ENCODE measurements at regions not wholly inside any gene's neighbourhood (a gene's known extent, or its start where the extent isn't known, plus 50 kb on each side); places are given as distances from the start of the nearest gene placed in this dataset.

GRCh38 chr21:19899645-19900044 lies 1098.6 kb upstream of the NCAM2 start:
- no peak for DNase-seq

GRCh38 chr21:19900149-19900548 lies 1098.1 kb upstream of the NCAM2 start:
- DNase-seq: no peak

GRCh38 chr21:19908390-19908789 lies 1089.8 kb upstream of the NCAM2 start:
- no peak for DNase-seq

GRCh38 chr21:19914028-19914427 lies 1084.2 kb upstream of the NCAM2 start:
- DNase-seq: no peak

- no peak for DNase-seq
These were observed 1077.0 kb upstream of the NCAM2 start for GRCh38 chr21:19921211-19921610.

- DNase-seq: no peak
These were observed 1076.1 kb upstream of the NCAM2 start for GRCh38 chr21:19922122-19922521.

GRCh38 chr21:19935467-19935866 lies 1062.7 kb upstream of the NCAM2 start:
- no peak for DNase-seq

- DNase-seq: no peak
These were observed 1060.6 kb upstream of the NCAM2 start for GRCh38 chr21:19937619-19938018.

GRCh38 chr21:19941626-19942025 lies 1056.6 kb upstream of the NCAM2 start:
- no peak for DNase-seq

GRCh38 chr21:19950347-19950746 lies 1047.9 kb upstream of the NCAM2 start:
- no peak for DNase-seq

- DNase-seq: no peak
These were observed 1029.1 kb upstream of the NCAM2 start for GRCh38 chr21:19969156-19969555.

- DNase-seq: no peak
These were observed 1016.3 kb upstream of the NCAM2 start for GRCh38 chr21:19981938-19982337.

- DNase-seq: no peak
These were observed 1011.8 kb upstream of the NCAM2 start for GRCh38 chr21:19986396-19986795.

- no peak for DNase-seq
These were observed 1010.5 kb upstream of the NCAM2 start for GRCh38 chr21:19987671-19988070.

- DNase-seq: no peak
These were observed 1005.7 kb upstream of the NCAM2 start for GRCh38 chr21:19992540-19992939.

- DNase-seq: no peak
These were observed 1004.9 kb upstream of the NCAM2 start for GRCh38 chr21:19993268-19993667.

- no peak for DNase-seq
These were observed 1003.0 kb upstream of the NCAM2 start for GRCh38 chr21:19995253-19995652.

- no peak for DNase-seq
These were observed 999.8 kb upstream of the NCAM2 start for GRCh38 chr21:19998453-19998852.

- no peak for DNase-seq
These were observed 998.6 kb upstream of the NCAM2 start for GRCh38 chr21:19999369-20000272.

- DNase-seq: no peak
These were observed 993.8 kb upstream of the NCAM2 start for GRCh38 chr21:20004367-20004766.

- no peak for DNase-seq
These were observed 987.5 kb upstream of the NCAM2 start for GRCh38 chr21:20010691-20011200.

GRCh38 chr21:20013851-20014250 lies 984.4 kb upstream of the NCAM2 start:
- no peak for DNase-seq

- DNase-seq: no peak
These were observed 981.7 kb upstream of the NCAM2 start for GRCh38 chr21:20016435-20017005.

GRCh38 chr21:20020026-20020425 lies 978.2 kb upstream of the NCAM2 start:
- no peak for DNase-seq

All from CD4-positive, alpha-beta T cell treated with Interleukin-17A for 4 hours (primary cell).